ENCODE measurements at regions not wholly inside any gene's neighbourhood (a gene's known extent, or its start where the extent isn't known, plus 50 kb on each side); places are given as distances from the start of the nearest gene placed in this dataset.
"Not testable (repeated sequence)": the region's sequence is repeated elsewhere in the genome, so short reads cannot be mapped to it uniquely, and the experiment has no call there.

- not testable (repeated sequence) for TF ChIP-seq CTCF, POLR2A (IDR thresholded peaks at IDR 0.05)
Measured at GRCh38 chr4:57338861-57339260, 228.7 kb upstream of the IGFBP7 start.

All from suprapubic skin (tissue), 3 donors.